Right hindlimb (tissue), 1 donor: ENCODE measurements at regions not wholly inside any gene's neighbourhood (a gene's known extent, or its start where the extent isn't known, plus 50 kb on each side); places are given as distances from the start of the nearest gene placed in this dataset.

Experiments used
- DNase-seq: peaks from one replicate; pipeline ENCODE4 v3.0.0-alpha.2; 2018

GRCh38 chr21:35352066-35352770 is 303.1 kb upstream of the RUNX1 start:
- no peak for DNase-seq

- DNase-seq: no peak
Observed at GRCh38 chr21:35351434-35351833, 302.3 kb upstream of the RUNX1 start.

GRCh38 chr21:35350965-35351364 is 301.9 kb upstream of the RUNX1 start:
- DNase-seq: no peak

GRCh38 chr21:35349376-35350080 is 300.4 kb upstream of the RUNX1 start:
- peak; percentile 39 for DNase-seq

- DNase-seq: no peak
Observed at GRCh38 chr21:35348686-35349085, 299.6 kb upstream of the RUNX1 start.

GRCh38 chr21:35346697-35347096 is 297.6 kb upstream of the RUNX1 start:
- no peak for DNase-seq

- no peak for DNase-seq
Observed at GRCh38 chr21:35345954-35346353, 296.9 kb upstream of the RUNX1 start.

GRCh38 chr21:35344582-35344981 is 295.5 kb upstream of the RUNX1 start:
- DNase-seq: no peak

- no peak for DNase-seq
Observed at GRCh38 chr21:35343046-35343819, 294.1 kb upstream of the RUNX1 start.

GRCh38 chr21:35342440-35342839 is 293.3 kb upstream of the RUNX1 start:
- no peak for DNase-seq

- DNase-seq: no peak
Observed at GRCh38 chr21:35340273-35340672, 291.2 kb upstream of the RUNX1 start.

GRCh38 chr21:35338881-35339632 is 290.0 kb upstream of the RUNX1 start:
- no peak for DNase-seq

- DNase-seq: no peak
Observed at GRCh38 chr21:35338281-35338680, 289.2 kb upstream of the RUNX1 start.

GRCh38 chr21:35337573-35337972 is 288.5 kb upstream of the RUNX1 start:
- no peak for DNase-seq

GRCh38 chr21:35336534-35336933 is 287.4 kb upstream of the RUNX1 start:
- no peak for DNase-seq

- no peak for DNase-seq
Observed at GRCh38 chr21:35335951-35336446, 286.9 kb upstream of the RUNX1 start.

- DNase-seq: no peak
Observed at GRCh38 chr21:35333831-35334618, 284.9 kb upstream of the RUNX1 start.

GRCh38 chr21:35332841-35333426 is 283.8 kb upstream of the RUNX1 start:
- DNase-seq: no peak

GRCh38 chr21:35329940-35330660 is 281.0 kb upstream of the RUNX1 start:
- no peak for DNase-seq

GRCh38 chr21:35328856-35329455 is 279.9 kb upstream of the RUNX1 start:
- no peak for DNase-seq
